ENCODE measurements at regions not wholly inside any gene's neighbourhood (a gene's known extent, or its start where the extent isn't known, plus 50 kb on each side); places are given as distances from the start of the nearest gene placed in this dataset.

- TF ChIP-seq SKIL (CRISPR knock-in tag; IDR thresholded peaks at IDR 0.05; ENCODE audit: borderline replicate concordance) (peak; percentile 59; the same call in 1 of the 2 replicates), ZNF782 (CRISPR knock-in tag; IDR thresholded peaks at IDR 0.05; ENCODE audit: borderline replicate concordance) (no peak), ESRRA (CRISPR knock-in tag; IDR thresholded peaks at IDR 0.05; ENCODE audit: low read depth) (peak; percentile 65; the same call in 1 of the 2 replicates), SNAI1 (CRISPR knock-in tag; IDR thresholded peaks at IDR 0.05; ENCODE audit: borderline replicate concordance) (no peak), ZBTB4 (CRISPR knock-in tag; IDR thresholded peaks at IDR 0.05; ENCODE audit: borderline replicate concordance) (0 out of 2 replicates have a peak, but pooled peaks have one; percentile 39), CEBPB (IDR thresholded peaks at IDR 0.05; ENCODE audit: borderline replicate concordance, low read depth, low read length) (no peak), PPARG (CRISPR knock-in tag; conservative IDR thresholded peaks at IDR 0.05) (peak; percentile 81; the same call in 1 of the 2 replicates), ZNF646 (CRISPR knock-in tag; IDR thresholded peaks at IDR 0.05) (peak; percentile 79), FOXJ3 (CRISPR knock-in tag; IDR thresholded peaks at IDR 0.05; ENCODE audit: borderline replicate concordance) (peak; percentile 59; the same call in 1 of the 2 replicates), POGZ (CRISPR knock-in tag; IDR thresholded peaks at IDR 0.05) (peak; percentile 57), SMARCE1 (IDR thresholded peaks at IDR 0.05; ENCODE audit: borderline replicate concordance) (no peak), ZNF619 (CRISPR knock-in tag; IDR thresholded peaks at IDR 0.05) (no peak), ZNF770 (CRISPR knock-in tag; IDR thresholded peaks at IDR 0.05) (peak; percentile 34; the same call in 1 of the 2 replicates), KDM1A (CRISPR knock-in tag; IDR thresholded peaks at IDR 0.05) (peak; percentile 77; the same call in 1 of the 2 replicates), HNF4G (IDR thresholded peaks at IDR 0.05; ENCODE audit: borderline replicate concordance, low read depth, low read length) (peak; percentile 32; the same call in 1 of the 2 replicates), HNF4G (CRISPR knock-in tag; IDR thresholded peaks at IDR 0.05; ENCODE audit: borderline replicate concordance, low read depth) (peak; percentile 52; the same call in 1 of the 2 replicates)
These were observed 68.8 kb upstream of the KIF5B start (continued) for GRCh38 chr10:32125023-32125422.
